OCI-LY3 (cell line): ENCODE measurements at regions not wholly inside any gene's neighbourhood (a gene's known extent, or its start where the extent isn't known, plus 50 kb on each side); places are given as distances from the start of the nearest gene placed in this dataset.

Experiments
- H2AFZ ChIP-seq: fragments of 200-600, 300-600 bp; shearing (Covaris generic); 2 replicates; pipeline ENCODE4 v1.6.0; 2014; ENCODE audit warnings: antibody characterized with exemption, low read depth, low read length
- H3K27ac ChIP-seq: fragments of 200-600, 300-600 bp; sonication (generic); 2 replicates; pipeline ENCODE4 v1.5.1; 2014; ENCODE audit warnings: mild to moderate bottlenecking, low read length, moderate library complexity, mixed read lengths
- H3K27me3 ChIP-seq: fragments of 200-600, 300-600 bp; sonication (generic); 2 replicates; pipeline ENCODE4 v1.6.1; 2014; ENCODE audit warnings: low read depth, low read length, mixed read lengths
- H3K36me3 ChIP-seq: fragments of 200-600, 300-600 bp; sonication (generic); replicated peaks from 2 replicates; pipeline ENCODE3; 2014; ENCODE audit warnings: low read depth, low read length, mixed read lengths
- H3K4me1 ChIP-seq: fragments of 300-600, 200-600 bp; sonication (generic); 2 replicates; pipeline ENCODE4 v1.6.1; 2014; ENCODE audit warnings: low read length, mixed read lengths
- H3K4me2 ChIP-seq: fragments of 200-600, 300-600 bp; sonication (generic); 2 replicates; pipeline ENCODE4 v1.6.1; 2014; ENCODE audit warnings: low read length, mixed read lengths
- H3K4me3 ChIP-seq: fragments of 300-600, 200-600 bp; sonication (generic); 2 replicates; pipeline ENCODE4 v1.5.1; 2014; ENCODE audit warnings: antibody characterized with exemption, mild to moderate bottlenecking, low read length, moderate library complexity
- H3K79me2 ChIP-seq: fragments of 300-600, 200-600 bp; shearing (Covaris generic); 2 replicates; pipeline ENCODE4 v1.6.1; 2014; ENCODE audit warnings: mild to moderate bottlenecking, low read length, mixed read lengths
- H3K9ac ChIP-seq: fragments of 300-600, 200-600 bp; shearing (Covaris generic); 2 replicates; pipeline ENCODE4 v1.6.0; 2014; ENCODE audit warnings: mild to moderate bottlenecking, low read length, moderate library complexity
- H3K9me3 ChIP-seq: fragments of 200-600, 300-600 bp; shearing (Covaris generic); 2 replicates; pipeline ENCODE4 v1.6.1; 2014; ENCODE audit warnings: low read length, mixed read lengths; ENCODE audit not compliant: insufficient read depth
- H4K20me1 ChIP-seq: fragments of 200-600, 300-600 bp; sonication (generic); 2 replicates; pipeline ENCODE4 v1.6.1; 2016; ENCODE audit warnings: low read length, mixed read lengths; ENCODE audit not compliant: insufficient read depth
- EZH2phosphoT487 ChIP-seq: fragments of 200-600 bp; shearing (Covaris generic); IDR thresholded peaks from 2 replicates; pipeline ENCODE4 v1.6.1; 2018; ENCODE audit warnings: antibody characterized with exemption, mixed run types, low read depth
- TF ChIP-seq, protein P1 (sequence below): fragments of 200-600, 300-600 bp; sonication (generic); IDR thresholded peaks from 2 replicates; pipeline ENCODE4 v1.5.1; 2014; ENCODE audit warnings: antibody characterized with exemption, low read length, low read depth

DNA sequence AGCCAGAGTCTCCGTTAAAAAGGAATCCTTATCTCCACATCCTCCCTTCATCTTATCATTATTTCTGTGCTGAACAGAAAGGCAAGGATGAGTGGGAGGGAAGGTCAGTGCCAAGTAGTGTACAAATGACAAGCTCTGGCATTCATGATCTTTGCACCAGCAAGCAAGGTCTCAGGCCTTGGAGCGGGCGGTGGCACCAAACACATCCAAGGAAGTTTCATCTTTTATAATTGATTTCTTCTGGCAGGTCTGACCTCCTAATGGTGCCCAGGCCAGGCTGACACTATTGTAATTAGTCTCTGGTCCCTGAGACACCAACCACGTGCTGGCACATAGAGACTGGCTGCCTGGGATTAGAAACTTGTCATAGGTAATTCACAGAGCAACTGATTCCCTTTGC, 336.6 kb downstream of the EN1 start:
- Histone ChIP-seq H3K27me3 (no peaks in the 10 kb centered on the region), H3K36me3 (no peaks in the 10 kb centered on the region), H3K79me2 (no peaks in the 10 kb centered on the region), H4K20me1 (no peaks in the 10 kb centered on the region), H3K9me3 (no peaks in the 10 kb centered on the region; the same call in 1 of the 2 replicates), H3K4me1 (peaks cover 5% of the 10 kb centered on the region), H2AFZ (no peak overlapping the region), H3K4me3 (no peak overlapping the region), H3K27ac (no peak overlapping the region), H3K9ac (no peak overlapping the region), H3K4me2 (no peak overlapping the region)
- TF ChIP-seq, protein P1, sequence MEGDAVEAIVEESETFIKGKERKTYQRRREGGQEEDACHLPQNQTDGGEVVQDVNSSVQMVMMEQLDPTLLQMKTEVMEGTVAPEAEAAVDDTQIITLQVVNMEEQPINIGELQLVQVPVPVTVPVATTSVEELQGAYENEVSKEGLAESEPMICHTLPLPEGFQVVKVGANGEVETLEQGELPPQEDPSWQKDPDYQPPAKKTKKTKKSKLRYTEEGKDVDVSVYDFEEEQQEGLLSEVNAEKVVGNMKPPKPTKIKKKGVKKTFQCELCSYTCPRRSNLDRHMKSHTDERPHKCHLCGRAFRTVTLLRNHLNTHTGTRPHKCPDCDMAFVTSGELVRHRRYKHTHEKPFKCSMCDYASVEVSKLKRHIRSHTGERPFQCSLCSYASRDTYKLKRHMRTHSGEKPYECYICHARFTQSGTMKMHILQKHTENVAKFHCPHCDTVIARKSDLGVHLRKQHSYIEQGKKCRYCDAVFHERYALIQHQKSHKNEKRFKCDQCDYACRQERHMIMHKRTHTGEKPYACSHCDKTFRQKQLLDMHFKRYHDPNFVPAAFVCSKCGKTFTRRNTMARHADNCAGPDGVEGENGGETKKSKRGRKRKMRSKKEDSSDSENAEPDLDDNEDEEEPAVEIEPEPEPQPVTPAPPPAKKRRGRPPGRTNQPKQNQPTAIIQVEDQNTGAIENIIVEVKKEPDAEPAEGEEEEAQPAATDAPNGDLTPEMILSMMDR: no peak
- TF ChIP-seq EZH2phosphoT487: no peak

DNA sequence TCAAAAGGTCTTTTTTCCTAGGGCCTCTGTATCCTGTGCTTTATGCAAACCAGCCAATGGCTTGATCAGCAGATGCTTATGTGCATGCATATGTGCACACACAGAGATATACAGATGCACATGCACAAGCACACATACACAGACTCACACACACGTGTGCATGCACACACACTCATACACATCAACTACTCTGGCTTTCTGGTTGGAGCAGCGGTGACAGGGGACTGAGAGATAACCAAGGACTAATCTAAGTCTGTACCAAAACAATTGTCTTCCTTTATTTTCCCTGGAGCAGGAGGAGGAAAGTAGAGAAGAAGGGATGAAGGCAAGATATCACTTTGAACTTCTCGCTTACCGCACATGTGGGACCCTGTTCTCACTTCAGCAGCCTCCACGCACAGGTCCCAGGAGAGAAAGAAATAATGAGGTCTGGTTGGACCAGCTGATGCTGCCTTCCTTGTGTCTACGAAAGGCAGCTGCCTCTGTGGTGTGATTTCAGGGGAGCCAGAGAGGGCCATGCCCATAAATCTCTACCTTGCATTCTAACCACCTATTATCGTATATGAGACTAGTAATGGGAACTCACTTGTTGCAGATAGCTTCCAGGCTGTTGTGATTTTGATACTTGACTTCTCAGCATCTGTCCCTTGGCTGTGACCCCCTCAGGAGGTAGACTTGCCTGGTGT, 338.0 kb downstream of the EN1 start:
- no peak overlapping the region for H3K4me3 ChIP-seq
- H3K27ac ChIP-seq: no peak overlapping the region
- peaks cover 5% of the 10 kb centered on the region for H3K4me1 ChIP-seq
- H3K4me2 ChIP-seq: no peak overlapping the region
- no peaks in the 10 kb centered on the region for H3K36me3 ChIP-seq
- TF ChIP-seq, protein P1: no peak
- no peak for TF ChIP-seq EZH2phosphoT487
- no peaks in the 10 kb centered on the region; the same call in 1 of the 2 replicates for H3K9me3 ChIP-seq
- H4K20me1 ChIP-seq: no peaks in the 10 kb centered on the region
- no peak overlapping the region for H2AFZ ChIP-seq
- no peaks in the 10 kb centered on the region for H3K27me3 ChIP-seq
- H3K79me2 ChIP-seq: no peaks in the 10 kb centered on the region
- no peak overlapping the region for H3K9ac ChIP-seq

DNA sequence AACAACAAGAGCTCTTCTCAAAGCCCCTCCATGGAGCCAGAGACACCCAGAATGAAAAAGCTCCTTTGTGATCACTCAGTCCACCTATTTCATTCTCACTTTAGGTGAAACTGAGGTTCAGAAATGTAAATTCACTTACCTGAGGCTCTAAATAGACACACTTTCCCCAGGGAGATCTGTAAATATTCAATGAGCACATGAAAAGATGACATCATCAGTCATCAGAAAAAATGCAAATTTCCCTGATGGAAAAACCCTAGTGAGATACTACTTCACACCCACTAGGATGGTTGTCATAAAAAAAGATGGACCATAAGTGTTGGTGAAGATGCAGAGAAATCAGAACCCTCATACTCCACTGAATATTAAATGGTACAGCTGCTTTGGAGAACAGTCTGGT, 339.2 kb downstream of the EN1 start:
- H3K27ac ChIP-seq: no peak overlapping the region
- no peak overlapping the region for H2AFZ ChIP-seq
- H3K9ac ChIP-seq: no peak overlapping the region
- TF ChIP-seq, protein P1: no peak
- no peak for TF ChIP-seq EZH2phosphoT487
- no peaks in the 10 kb centered on the region for H3K79me2 ChIP-seq
- no peaks in the 10 kb centered on the region for H3K9me3 ChIP-seq
- no peaks in the 10 kb centered on the region for H3K27me3 ChIP-seq
- H3K4me1 ChIP-seq: peaks cover 5% of the 10 kb centered on the region
- H3K4me3 ChIP-seq: no peak overlapping the region
- no peaks in the 10 kb centered on the region for H4K20me1 ChIP-seq
- H3K36me3 ChIP-seq: no peaks in the 10 kb centered on the region
- H3K4me2 ChIP-seq: no peak overlapping the region

DNA sequence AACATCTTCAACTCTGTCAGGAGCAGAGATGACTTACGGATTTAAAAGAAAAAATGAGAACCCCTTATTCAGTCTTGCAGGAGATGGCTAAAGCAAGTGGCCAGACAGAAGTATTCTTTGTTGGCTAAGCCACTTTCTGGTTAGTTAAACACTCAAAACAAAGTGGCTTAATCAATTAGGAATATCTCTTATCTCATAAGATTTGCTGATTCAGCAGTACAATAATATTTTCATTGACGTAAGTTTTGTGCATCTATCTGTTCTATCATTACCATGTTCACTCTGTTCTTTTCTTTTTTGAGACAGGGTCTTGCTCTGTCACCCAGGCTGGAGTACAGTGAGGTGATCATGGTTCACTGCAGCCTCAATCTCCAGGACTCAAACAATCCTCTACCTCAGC, 342.0 kb downstream of the EN1 start:
- no peaks in the 10 kb centered on the region; the same call in 1 of the 2 replicates for H3K27me3 ChIP-seq
- H3K4me2 ChIP-seq: no peak overlapping the region
- H3K9ac ChIP-seq: no peak overlapping the region
- H3K9me3 ChIP-seq: no peaks in the 10 kb centered on the region
- no peak overlapping the region for H3K4me3 ChIP-seq
- no peaks in the 10 kb centered on the region for H3K79me2 ChIP-seq
- peaks cover 5% of the 10 kb centered on the region for H3K4me1 ChIP-seq
- no peak for TF ChIP-seq EZH2phosphoT487
- TF ChIP-seq, protein P1: no peak
- no peak overlapping the region for H2AFZ ChIP-seq
- H3K27ac ChIP-seq: no peak overlapping the region
- H4K20me1 ChIP-seq: no peaks in the 10 kb centered on the region
- H3K36me3 ChIP-seq: no peaks in the 10 kb centered on the region
